Bone marrow (tissue), 2 donors: ENCODE measurements at regions not wholly inside any gene's neighbourhood (a gene's known extent, or its start where the extent isn't known, plus 50 kb on each side); places are given as distances from the start of the nearest gene placed in this dataset.
"Not testable (repeated sequence)": the region's sequence is repeated elsewhere in the genome, so short reads cannot be mapped to it uniquely, and the experiment has no call there.

Source experiments
- DNase-seq, 2 donors: peaks; one replicate each; lab custom pipeline; 2025; lab: John Stamatoyannopoulos, UW

- no peak for DNase-seq
These were observed 205.6 kb upstream of the KAZN start for GRCh38 chr1:14392859-14393365.

DNA sequence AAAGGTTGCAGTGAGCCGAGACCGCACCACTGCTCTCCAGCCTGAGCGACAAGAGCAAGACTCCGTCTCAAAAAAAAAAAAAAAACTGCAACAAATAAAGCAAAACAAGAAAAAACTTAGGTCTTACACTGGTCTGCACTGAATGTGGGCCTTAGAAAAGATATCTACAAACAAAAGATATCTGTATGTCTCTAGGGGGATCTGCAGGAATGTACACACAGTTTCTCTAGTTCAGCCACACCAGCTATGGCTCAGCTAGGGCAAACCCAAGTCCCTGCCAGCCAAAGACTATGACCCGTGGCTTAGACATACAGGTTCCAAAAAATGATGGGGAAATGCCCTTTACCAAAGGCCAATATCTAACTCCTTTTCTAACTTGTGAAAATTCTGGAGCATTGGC, 202.4 kb upstream of the KAZN start:
- DNase-seq, result no peak

DNA sequence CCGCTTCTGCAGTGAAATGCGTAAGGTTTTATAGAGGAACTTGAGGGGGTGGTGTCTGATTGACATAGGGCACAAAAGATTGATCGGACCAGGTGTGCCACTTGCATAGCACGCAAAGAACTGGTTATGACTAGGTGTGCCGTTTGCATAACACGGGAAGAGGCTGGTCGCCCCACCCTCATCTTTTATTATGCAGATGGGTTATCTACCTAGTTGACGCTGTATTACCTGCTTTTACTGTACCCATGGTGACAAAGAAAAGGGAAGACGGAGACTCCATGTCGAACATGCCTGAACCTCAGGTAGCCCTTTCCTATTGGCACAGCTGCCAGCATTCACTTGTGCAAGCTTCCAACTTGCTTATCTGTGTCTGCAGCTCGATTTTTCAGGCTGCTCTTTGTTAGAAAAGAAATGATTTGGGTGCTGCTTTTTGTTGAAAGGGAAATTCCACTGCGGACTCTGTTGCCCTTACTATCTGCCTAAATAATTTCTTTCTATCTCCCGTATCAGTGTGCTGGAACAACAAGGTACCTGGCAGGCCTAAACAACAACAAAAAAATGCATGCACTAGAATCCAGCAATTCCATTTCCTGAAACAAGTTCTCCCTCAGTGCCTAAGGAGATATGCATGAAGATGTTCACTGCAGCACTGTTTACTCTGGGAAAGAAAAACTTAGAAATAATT, 194.4 kb upstream of the KAZN start:
- no peak for DNase-seq

DNA sequence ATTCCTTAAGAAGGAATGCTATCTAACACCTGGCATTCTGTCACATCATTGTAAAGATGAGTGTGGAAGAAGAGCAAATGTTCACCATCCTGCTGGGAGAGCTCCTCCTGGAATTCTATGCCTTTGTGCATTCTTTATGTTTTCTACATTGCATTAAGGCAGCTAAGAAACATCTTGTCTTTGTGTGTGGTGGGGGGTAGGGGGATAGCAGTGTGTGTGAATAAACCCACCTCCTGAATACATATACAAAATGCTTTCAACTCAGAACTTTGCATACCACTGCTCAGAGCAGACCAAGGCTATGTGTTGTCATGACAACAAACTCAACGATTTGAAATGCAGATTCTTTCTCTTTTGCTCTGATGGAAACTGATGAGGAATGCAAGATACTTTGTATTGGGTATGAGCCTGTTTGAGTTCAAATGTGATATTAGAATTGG, 193.6 kb upstream of the KAZN start:
- no peak for DNase-seq

GRCh38 chr1:14412235-14412634, 186.2 kb upstream of the KAZN start:
- DNase-seq, result no peak

GRCh38 chr1:14413819-14414490, 184.5 kb upstream of the KAZN start:
- no peak for DNase-seq

- no peak for DNase-seq
These were observed 183.1 kb upstream of the KAZN start for GRCh38 chr1:14415396-14415795.

GRCh38 chr1:14419778-14420218, 178.7 kb upstream of the KAZN start:
- DNase-seq, result not testable (repeated sequence)

DNA sequence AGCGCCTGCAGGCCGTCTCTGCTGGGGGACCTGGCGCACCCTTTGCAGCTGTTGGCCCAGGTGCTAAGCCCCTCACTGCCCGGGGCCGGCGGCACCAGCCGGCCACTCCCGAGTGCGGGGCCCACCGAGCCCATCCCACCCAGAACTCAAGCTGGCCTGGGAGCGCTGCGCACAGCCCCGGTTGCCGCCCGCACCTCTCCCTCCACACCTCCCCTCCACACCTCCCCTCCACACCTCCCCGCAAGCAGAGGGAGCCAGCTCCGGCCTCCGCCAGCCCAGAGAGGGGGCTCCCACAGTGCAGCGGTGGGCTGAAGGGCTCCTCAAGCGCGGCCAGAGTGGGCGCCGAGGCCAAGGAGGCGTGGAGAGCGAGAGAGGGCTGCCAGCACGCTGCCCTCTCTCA, 177.8 kb upstream of the KAZN start:
- no peak for DNase-seq

DNA sequence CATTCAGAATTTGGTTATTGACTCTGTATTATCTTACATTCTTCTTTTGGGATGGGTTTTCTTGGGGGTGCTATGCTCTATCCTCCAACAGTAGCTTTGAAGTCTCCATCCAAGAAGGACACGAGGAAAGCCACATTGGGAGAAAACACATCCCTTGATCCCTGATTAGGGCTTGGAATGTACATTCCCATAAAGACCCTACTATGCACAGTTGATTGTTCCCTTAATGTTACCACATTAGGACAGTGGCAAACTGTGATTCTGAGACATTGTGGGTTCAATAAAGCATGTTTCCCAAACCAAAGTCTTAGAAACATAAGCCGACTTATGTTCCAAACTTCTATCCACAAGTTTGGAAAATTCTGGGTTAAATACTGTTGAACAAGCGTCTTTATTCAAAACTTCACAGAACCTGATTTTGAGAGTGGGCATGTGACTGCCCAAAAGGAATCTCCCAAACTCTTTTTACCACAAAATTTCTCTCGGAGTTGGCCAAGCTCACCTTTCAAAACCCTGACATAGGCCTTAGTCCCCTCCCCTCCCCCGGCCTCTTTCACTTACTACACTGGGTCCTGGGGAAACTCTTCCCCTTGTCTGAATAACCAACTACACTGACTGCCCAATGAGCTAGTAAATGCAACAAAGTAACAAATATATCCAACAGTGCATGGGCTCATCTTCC, 177.0 kb upstream of the KAZN start:
- no peak for DNase-seq

DNA sequence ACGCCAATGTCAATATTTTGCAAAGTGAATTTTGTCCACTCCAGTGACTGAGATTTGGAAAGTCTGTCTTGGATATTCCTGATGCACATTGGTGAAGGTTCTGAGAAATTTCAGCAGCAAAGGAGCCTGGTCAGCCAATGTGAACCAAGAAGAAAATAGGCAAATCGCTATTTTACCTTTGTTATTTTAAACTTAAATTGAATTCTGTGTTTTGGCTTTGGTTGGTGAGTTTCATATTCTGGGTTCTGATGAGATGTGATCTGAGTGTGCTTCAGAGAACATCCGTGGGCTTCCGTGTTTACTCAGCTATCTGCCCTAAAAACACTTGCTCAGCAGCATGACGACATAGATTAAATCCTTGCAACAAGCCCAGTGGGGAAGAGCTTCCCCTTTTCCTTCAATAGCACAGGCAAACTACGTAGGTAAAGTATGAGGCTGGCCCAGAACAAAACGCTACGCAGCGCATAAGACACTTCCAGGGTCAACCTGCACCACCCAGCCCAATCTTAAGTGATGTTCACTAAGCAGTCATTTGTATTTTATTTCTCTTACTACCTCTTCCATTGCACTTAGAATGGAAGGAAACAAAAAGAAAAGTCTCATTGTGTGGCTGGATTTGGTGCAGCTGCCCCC, 176.4 kb upstream of the KAZN start:
- no peak for DNase-seq

- no peak for DNase-seq
These were observed 174.0 kb upstream of the KAZN start for GRCh38 chr1:14424325-14425002.

DNA sequence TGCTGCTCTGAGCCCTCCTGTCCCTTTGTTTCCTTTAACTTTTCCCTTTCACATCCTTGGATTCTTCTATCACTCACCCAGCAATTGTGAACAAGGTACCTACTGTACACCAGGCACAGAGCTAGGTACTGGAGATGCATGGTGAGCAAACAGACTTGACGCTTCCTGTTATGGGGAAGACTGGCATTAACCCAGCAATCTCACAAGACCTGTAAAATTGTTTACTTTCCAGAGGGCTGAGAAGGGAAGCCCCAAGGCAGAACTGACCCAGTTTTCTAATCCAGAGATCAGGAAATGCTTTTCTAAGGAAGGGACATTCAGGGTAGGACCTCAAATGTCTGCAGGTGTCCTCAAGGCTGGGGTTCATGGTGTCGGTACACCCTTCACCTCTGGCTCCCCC, 171.6 kb upstream of the KAZN start:
- DNase-seq, result no peak

DNA sequence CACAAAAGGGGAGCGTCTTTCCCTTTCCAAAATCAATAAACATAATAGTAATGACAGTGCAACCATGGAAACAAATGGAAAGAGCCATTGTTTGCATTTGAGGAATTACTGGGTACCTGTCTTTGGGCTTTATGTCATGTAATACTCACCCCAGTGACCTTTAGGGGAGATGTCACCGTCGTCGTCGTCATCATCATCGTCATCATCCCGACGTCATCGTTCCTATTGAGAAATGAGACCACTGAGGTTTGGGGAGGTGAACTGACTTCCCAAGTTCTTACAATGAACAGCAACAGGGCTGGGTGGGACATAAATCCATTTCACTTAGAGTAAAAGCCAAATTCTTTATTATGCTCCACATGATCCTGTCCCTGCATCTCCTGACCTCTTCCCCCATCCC, 168.9 kb upstream of the KAZN start:
- DNase-seq, result no peak

- not testable (repeated sequence) for DNase-seq
These were observed 165.8 kb upstream of the KAZN start for GRCh38 chr1:14432728-14433127.

GRCh38 chr1:14435368-14436023, 163.0 kb upstream of the KAZN start:
- no peak for DNase-seq

- no peak for DNase-seq
These were observed 161.0 kb upstream of the KAZN start for GRCh38 chr1:14437417-14437918.

DNA sequence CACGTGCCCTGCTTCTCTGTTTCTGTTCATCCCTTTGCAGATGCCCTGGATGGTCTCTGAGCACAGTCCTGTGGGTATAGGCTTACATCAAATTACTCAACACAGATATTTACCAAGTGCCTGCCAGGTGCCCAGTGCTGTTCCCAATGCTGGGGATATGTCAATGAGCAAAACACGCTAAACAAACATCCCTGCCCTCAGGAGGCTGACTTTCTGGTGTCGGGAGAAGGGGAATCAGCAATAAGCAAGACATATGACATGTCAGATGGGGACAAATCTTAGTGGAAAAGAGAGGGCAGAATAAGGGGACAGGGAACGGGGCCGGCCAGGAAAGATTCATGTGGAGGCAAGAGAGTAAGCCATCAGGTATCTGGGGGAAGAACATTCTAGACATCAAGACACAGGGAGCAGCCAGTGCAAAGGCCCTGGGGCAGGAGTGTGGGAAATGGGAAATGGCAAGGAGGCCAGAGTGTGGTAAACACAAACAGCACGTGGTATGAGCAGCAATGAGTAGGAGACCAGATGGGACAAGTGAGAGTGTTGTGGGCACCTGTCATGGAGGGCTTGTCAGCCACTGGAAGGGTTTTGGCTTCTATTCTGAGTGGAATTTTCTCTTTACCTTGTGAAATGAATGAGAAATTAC, 160.2 kb upstream of the KAZN start:
- DNase-seq, result no peak

DNA sequence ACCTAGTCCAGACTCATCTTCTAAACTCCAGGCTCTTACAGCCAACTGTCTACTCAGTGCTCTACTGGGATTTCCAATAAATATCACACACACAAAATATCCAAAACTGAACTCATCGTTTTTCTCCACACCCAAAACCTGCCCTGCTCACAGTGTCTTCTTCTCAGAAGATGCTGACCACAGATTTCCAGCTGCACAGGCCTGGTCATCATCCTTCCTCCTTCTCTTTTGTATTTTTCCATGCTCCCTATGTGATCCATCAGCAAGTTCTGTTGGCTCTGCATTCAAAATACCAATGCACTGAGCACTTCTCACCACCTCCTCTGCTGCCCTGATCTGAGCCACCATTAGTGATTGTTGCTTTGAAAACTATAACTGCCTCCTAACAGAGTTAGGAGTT, 159.5 kb upstream of the KAZN start:
- no peak for DNase-seq

- DNase-seq, result no peak
These were observed 158.3 kb upstream of the KAZN start for GRCh38 chr1:14440166-14440565.

- no peak for DNase-seq
These were observed 157.8 kb upstream of the KAZN start for GRCh38 chr1:14440731-14441130.
